Panc1 (cell line): ENCODE measurements at regions not wholly inside any gene's neighbourhood (a gene's known extent, or its start where the extent isn't known, plus 50 kb on each side); places are given as distances from the start of the nearest gene placed in this dataset.

Source experiments
- ATAC-seq: fragments of 200-7000 bp; cut with Tn5 transposase; 2 replicates; pipeline ENCODE4 v1.9.1; 2020; ENCODE audit warnings: mild to moderate bottlenecking, moderate library complexity
- BruUV-seq: library from RNA; stranded (reverse); fragments of 400-500 nt; replicated peaks from 2 replicates; lab custom pipeline; 2021; lab: Mats Ljungman, UMichigan
- CTCF ChIA-PET: fragments of 300-600 bp; sonication (Branson Sonifier 250); formaldehyde crosslinking; loops from one replicate; lab custom pipeline; 2022; ENCODE audit warnings: antibody characterized with exemption; lab: Charles Lee
- POLR2A ChIA-PET: fragments of 300-600 bp; sonication (Branson Sonifier 250); formaldehyde crosslinking; loops from one replicate; lab custom pipeline; 2022; ENCODE audit warnings: antibody characterized with exemption; lab: Charles Lee
- DNase-seq: peaks from one replicate; pipeline ENCODE4 v3.0.0-alpha.2; 2010; ENCODE audit warnings: low read depth, low spot score
- H3K27ac ChIP-seq: 2 replicates; pipeline ENCODE4 v1.5.1; 2011; ENCODE audit warnings: mild to moderate bottlenecking, low read length, inconsistent platforms
- H3K27me3 ChIP-seq: fragments of 200-500 bp; sonication (Bioruptor generic); 2 replicates; pipeline ENCODE4 v1.6.0; 2014; ENCODE audit warnings: low read length, inconsistent platforms; ENCODE audit not compliant: control insufficient read depth, insufficient read depth
- H3K36me3 ChIP-seq: fragments of 200-500 bp; sonication (Bioruptor generic); 2 replicates; pipeline ENCODE4 v1.5.1; 2014; ENCODE audit warnings: inconsistent platforms, mild to moderate bottlenecking, low read length, moderate library complexity; ENCODE audit not compliant: control insufficient read depth, insufficient read depth
- H3K4me1 ChIP-seq: 2 replicates; pipeline ENCODE4 v1.5.1; 2011; ENCODE audit warnings: inconsistent platforms, mild to moderate bottlenecking, low read length, moderate library complexity; ENCODE audit not compliant: control insufficient read depth, insufficient read depth
- H3K4me3 ChIP-seq, 2 experiments: 2 replicates each; pipeline ENCODE4 v1.5.1; 2011 to 2012; ENCODE audit warnings: low read depth in 2 of 2, low read length in 2 of 2, mild to moderate bottlenecking in 2 of 2, inconsistent platforms in 1 of 2, moderate library complexity in 1 of 2
- H3K9me3 ChIP-seq: fragments of 200-500 bp; sonication (Bioruptor generic); 2 replicates; pipeline ENCODE4 v1.5.1; 2014; ENCODE audit warnings: low read depth, mild to moderate bottlenecking, inconsistent platforms, low read length, moderate library complexity; ENCODE audit not compliant: control insufficient read depth, insufficient read depth
- CTCF ChIP-seq: fragments of 450-650 bp; IDR thresholded peaks from 2 replicates; pipeline ENCODE4 v1.5.1; 2017; ENCODE audit warnings: mild to moderate bottlenecking
- POLR2AphosphoS5 ChIP-seq: IDR thresholded peaks from 2 replicates; pipeline ENCODE4 v1.6.1; 2012; ENCODE audit warnings: mild to moderate bottlenecking, low read depth, low read length, moderate library complexity
- REST ChIP-seq, 2 experiments: IDR thresholded peaks; 2 replicates each; pipeline ENCODE4 v1.6.1; 2011 to 2012; ENCODE audit warnings: low read depth in 2 of 2, control low read depth in 1 of 2, low read length in 1 of 2, mild to moderate bottlenecking in 1 of 2, moderate library complexity in 1 of 2; ENCODE audit not compliant: insufficient read depth in 1 of 2
- SIN3A ChIP-seq: IDR thresholded peaks from 2 replicates; pipeline ENCODE4 v1.6.1; 2012; ENCODE audit warnings: low read depth, mild to moderate bottlenecking, low read length, moderate library complexity, borderline replicate concordance; ENCODE audit not compliant: insufficient read depth
- TCF7L2 ChIP-seq: IDR thresholded peaks from 2 replicates; pipeline ENCODE4 v1.6.1; 2011; ENCODE audit warnings: mild to moderate bottlenecking, low read depth, low read length, inconsistent platforms
- in situ Hi-C: cut with HindIII; loops from 2 replicates; pipeline ENCODE4 v1.10.0; 2016; ENCODE audit warnings: low sequenced_read_pairs, low pct_unique_long_range_greater_than_20kb
- intact Hi-C: fragments of 100-400 bp; cut with micrococcal nuclease; formaldehyde crosslinking; loops from one replicate; pipeline ENCODE4 v1.10.0; 2022; ENCODE audit not compliant: unreplicated experiment

GRCh38 chr4:3673716-3674478 is 92.3 kb upstream of the ADRA2C start:
- intact Hi-C loops (no loop called here), in situ Hi-C loops (no loop called here)
- Histone ChIP-seq H3K27me3 (no peaks in the 10 kb centered on the region), H3K36me3 (no peaks in the 10 kb centered on the region), H3K9me3 (no peaks in the 10 kb centered on the region), H3K4me3 (no peak overlapping the region), H3K27ac (no peak overlapping the region), H3K4me1 (peaks cover 4% of the 10 kb centered on the region; the same call in 1 of the 2 replicates)
- ATAC-seq (no peak), DNase-seq (no peak)
- no TSS peak for BruUV-seq
- ChIA-PET POLR2A (no interaction called here), CTCF (no interaction called here)
- TF ChIP-seq REST (IDR thresholded peaks at IDR 0.05; ENCODE audit: insufficient read depth in 1 of 2, low read depth in 2 of 2, low read length in 1 of 2): no peak
- no peak for TF ChIP-seq POLR2AphosphoS5
- TF ChIP-seq CTCF: no peak
- TF ChIP-seq SIN3A: no peak
- TF ChIP-seq TCF7L2: no peak

GRCh38 chr4:3673176-3673575 is 93.0 kb upstream of the ADRA2C start:
- no TSS peak for BruUV-seq
- no peaks in the 10 kb centered on the region for H3K36me3 ChIP-seq
- ChIA-PET POLR2A (no interaction called here), CTCF (no interaction called here)
- ATAC-seq: no peak
- TF ChIP-seq POLR2AphosphoS5 (no peak), REST (IDR thresholded peaks at IDR 0.05; ENCODE audit: insufficient read depth in 1 of 2, low read depth in 2 of 2, low read length in 1 of 2) (no peak), SIN3A (no peak), TCF7L2 (no peak), CTCF (no peak)
- peaks cover 4% of the 10 kb centered on the region; the same call in 1 of the 2 replicates for H3K4me1 ChIP-seq
- DNase-seq: no peak
- intact Hi-C loops (no loop called here), in situ Hi-C loops (no loop called here)
- no peaks in the 10 kb centered on the region for H3K9me3 ChIP-seq
- no peak overlapping the region for H3K27ac ChIP-seq
- H3K4me3 ChIP-seq: no peak overlapping the region
- H3K27me3 ChIP-seq: no peaks in the 10 kb centered on the region
